Naive thymus-derived CD4-positive, alpha-beta T cell (primary cell): ENCODE measurements at regions not wholly inside any gene's neighbourhood (a gene's known extent, or its start where the extent isn't known, plus 50 kb on each side); places are given as distances from the start of the nearest gene placed in this dataset.

Experiments
- ATAC-seq: fragments of 150-1000 bp; cut with Tn5 transposase; 2 replicates; pipeline ENCODE4 v1.10.0; 2021; ENCODE audit warnings: mild to moderate bottlenecking, moderate library complexity
- CTCF ChIA-PET: fragments of 350-600 bp; sonication (Branson Sonifier 250); formaldehyde crosslinking; loops from one replicate; lab custom pipeline; 2021; ENCODE audit warnings: antibody characterized with exemption; lab: Charles Lee
- POLR2A ChIA-PET: fragments of 350-600 bp; sonication (Branson Sonifier 250); formaldehyde crosslinking; loops from one replicate; lab custom pipeline; 2021; ENCODE audit warnings: antibody characterized with exemption, inconsistent platforms; lab: Charles Lee
- DNase-seq, 9 donors: peaks; one replicate each; pipeline versions ENCODE4 v3.0.0 to v3.0.0-alpha.2; 2020 to 2022; ENCODE audit warnings: mixed read lengths in 1 of 9
- H3K27ac ChIP-seq: one replicate; pipeline ENCODE4 v1.7.0; 2013; ENCODE audit warnings: mild to moderate bottlenecking, low read depth, low read length, moderate library complexity
- H3K27me3 ChIP-seq, 2 donors: one replicate each; pipeline ENCODE4 v1.7.0; 2013; ENCODE audit warnings: low read length in 2 of 2, mild to moderate bottlenecking in 2 of 2, moderate library complexity in 2 of 2; ENCODE audit not compliant: control insufficient read depth in 2 of 2, insufficient read depth in 2 of 2
- H3K36me3 ChIP-seq, 3 experiments: 1 replicate in 2 of 3; 2 replicates in 1 of 3; pipeline ENCODE4 v1.7.0; 2013; ENCODE audit warnings: low read length in 3 of 3, mild to moderate bottlenecking in 3 of 3, moderate library complexity in 1 of 3; ENCODE audit not compliant: insufficient read depth in 3 of 3, control insufficient read depth in 2 of 3
- H3K4me1 ChIP-seq, 2 donors: one replicate each; pipeline ENCODE4 v1.7.0; 2013; ENCODE audit warnings: low read length in 2 of 2, mild to moderate bottlenecking in 2 of 2, moderate library complexity in 1 of 2; ENCODE audit not compliant: control insufficient read depth in 2 of 2, insufficient read depth in 2 of 2
- H3K4me3 ChIP-seq: 2 replicates; pipeline ENCODE4 v1.7.0; 2013; ENCODE audit warnings: mild to moderate bottlenecking, low read length
- H3K9me3 ChIP-seq, 3 experiments: 1 replicate in 2 of 3; 2 replicates in 1 of 3; pipeline ENCODE4 v1.7.0; 2013; ENCODE audit warnings: low read length in 3 of 3; ENCODE audit not compliant: control insufficient read depth in 2 of 3
- H3K27ac Mint-ChIP-seq, 9 donors: one replicate each; pipeline ENCODE4 v1.8.0; 2020 to 2022; ENCODE audit warnings: mixed read lengths in 9 of 9, mild to moderate bottlenecking in 8 of 9, moderate library complexity in 5 of 9, inconsistent platforms in 2 of 9
- H3K27me3 Mint-ChIP-seq, 5 donors: one replicate each; pipeline ENCODE4 v1.8.0; 2021 to 2022; ENCODE audit warnings: mixed read lengths in 5 of 5, mild to moderate bottlenecking in 1 of 5
- H3K36me3 Mint-ChIP-seq, 5 donors: one replicate each; pipeline ENCODE4 v1.8.0; 2020 to 2022; ENCODE audit warnings: mixed read lengths in 5 of 5, mild to moderate bottlenecking in 3 of 5, inconsistent platforms in 1 of 5
- H3K4me1 Mint-ChIP-seq, 7 donors: one replicate each; pipeline ENCODE4 v1.8.0; 2020 to 2022; ENCODE audit warnings: mixed read lengths in 7 of 7, mild to moderate bottlenecking in 3 of 7, inconsistent platforms in 1 of 7
- H3K4me3 Mint-ChIP-seq, 10 donors: one replicate each; pipeline ENCODE4 v1.8.0; 2020 to 2022; ENCODE audit warnings: mild to moderate bottlenecking in 10 of 10, mixed read lengths in 10 of 10, moderate library complexity in 6 of 10, inconsistent platforms in 2 of 10
- H3K9me3 Mint-ChIP-seq, 11 donors: one replicate each; pipeline ENCODE4 v1.8.0; 2020 to 2022; ENCODE audit warnings: mixed read lengths in 11 of 11, mild to moderate bottlenecking in 4 of 11, inconsistent platforms in 1 of 11, moderate library complexity in 1 of 11
- intact Hi-C, 2 donors: fragments of 100-400 bp; cut with micrococcal nuclease; formaldehyde crosslinking; loops; one replicate each; pipeline ENCODE4 v1.15.1; 2023

DNA sequence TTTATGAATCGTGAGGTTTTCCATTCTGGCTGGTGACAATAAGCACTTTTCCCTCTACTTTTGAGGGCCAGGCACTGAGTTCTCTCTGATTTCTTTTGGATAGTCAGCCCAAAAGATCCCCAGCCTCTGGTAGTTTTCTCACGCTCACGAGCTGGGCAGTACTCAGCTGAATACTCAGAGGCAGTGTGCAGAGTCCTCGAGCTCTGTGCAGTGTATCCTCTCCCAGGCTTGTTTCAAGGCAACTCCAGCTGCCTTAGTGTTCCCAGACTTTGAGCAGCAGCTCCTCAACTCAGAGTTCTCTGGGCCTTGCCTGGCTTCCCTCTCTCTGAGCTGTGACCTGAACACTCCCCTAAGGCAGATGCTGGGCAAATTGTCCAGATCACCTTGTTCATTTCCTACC, 59.1 kb upstream of the IQSEC1 start:
- DNase-seq: no peak
- H3K36me3 Mint-ChIP-seq: no peaks in the 10 kb centered on the region
- ChIA-PET CTCF (no interaction called here), POLR2A (interaction anchor here (0.6 kb wide), 1 partner anchor 479 kb away, joined by 3 read pairs; no protein-coding TSS in a partner anchor)
- Histone ChIP-seq H3K4me1 (no peaks in the 10 kb centered on the region), H3K27ac (no peak overlapping the region), H3K9me3 (no peaks in the 10 kb centered on the region), H3K27me3 (peaks cover 0 to 2% of the 10 kb centered on the region in 2 donors), H3K4me3 (no peak overlapping the region), H3K36me3 (no peaks in the 10 kb centered on the region)
- H3K4me3 Mint-ChIP-seq: no peak overlapping the region
- H3K27me3 Mint-ChIP-seq: peaks cover 0 to 36% (median 4%) of the 10 kb centered on the region in 5 donors
- H3K27ac Mint-ChIP-seq: no peak overlapping the region
- intact Hi-C loops: no loop called here
- H3K9me3 Mint-ChIP-seq: no peaks in the 10 kb centered on the region
- peaks cover 0 to 7% (median 6%) of the 10 kb centered on the region in 7 donors for H3K4me1 Mint-ChIP-seq
- ATAC-seq: no peak

- Histone ChIP-seq H3K4me1 (no peaks in the 10 kb centered on the region), H3K9me3 (no peaks in the 10 kb centered on the region), H3K27me3 (peaks cover 0 to 2% of the 10 kb centered on the region in 2 donors), H3K36me3 (no peaks in the 10 kb centered on the region), H3K4me3 (no peak overlapping the region), H3K27ac (no peak overlapping the region)
- CTCF ChIA-PET: no interaction called here
- H3K9me3 Mint-ChIP-seq: no peaks in the 10 kb centered on the region
- no peaks in the 10 kb centered on the region for H3K36me3 Mint-ChIP-seq
- no peak overlapping the region for H3K4me3 Mint-ChIP-seq
- no peak for DNase-seq
- no peak overlapping the region for H3K27ac Mint-ChIP-seq
- H3K4me1 Mint-ChIP-seq: peaks cover 0 to 7% (median 6%) of the 10 kb centered on the region in 7 donors
- POLR2A ChIA-PET: no interaction called here
- ATAC-seq: no peak
- H3K27me3 Mint-ChIP-seq: peaks cover 0 to 35% (median 0%) of the 10 kb centered on the region in 5 donors
- intact Hi-C loops: no loop called here
Observed at GRCh38 chr3:13130464-13131193, 57.4 kb upstream of the IQSEC1 start.

DNA sequence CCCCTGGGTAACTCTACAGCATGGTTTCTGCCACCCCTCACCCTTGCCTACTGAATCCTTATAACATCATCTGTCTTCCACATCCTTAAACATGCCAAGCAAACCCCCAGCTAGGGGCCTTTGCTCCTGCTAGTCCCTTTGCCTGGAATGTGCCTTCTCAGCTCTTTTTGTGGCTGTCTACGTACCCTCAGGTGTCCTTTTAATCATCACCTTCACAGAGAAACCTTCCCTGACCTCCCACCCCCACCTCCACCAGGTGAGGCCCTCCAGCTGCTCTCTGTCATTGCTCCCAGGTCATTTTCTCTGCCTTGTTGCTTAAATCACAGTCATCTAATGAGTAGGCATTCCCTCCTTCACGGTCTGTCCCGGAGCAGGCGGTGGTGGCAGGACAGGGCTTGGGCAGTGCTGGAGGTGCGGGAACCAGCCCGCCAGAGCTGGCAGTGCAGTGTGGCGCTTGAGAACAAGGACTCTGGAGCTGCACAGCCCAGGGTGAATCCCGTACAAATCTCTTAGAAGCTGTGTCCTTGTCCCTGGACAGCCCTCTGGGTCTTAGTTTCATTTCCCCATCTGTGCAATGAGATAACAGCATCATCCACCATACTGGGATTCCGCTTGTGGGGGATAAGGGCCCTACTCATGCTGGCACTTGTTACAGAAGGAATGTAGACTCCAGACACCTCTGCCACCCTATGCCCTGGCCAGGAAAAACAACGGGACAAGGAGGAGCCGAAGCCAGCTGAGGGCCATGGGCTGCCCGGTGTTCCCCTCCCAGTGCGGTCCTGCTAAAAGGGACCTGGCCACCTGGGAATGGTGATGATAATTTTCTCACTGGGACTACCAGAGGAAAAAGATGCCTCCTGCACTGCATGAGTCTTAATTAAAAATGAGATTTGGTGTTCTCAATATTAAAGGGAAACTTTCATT, 52.1 kb upstream of the IQSEC1 start:
- intact Hi-C loops: no loop called here
- H3K27me3 Mint-ChIP-seq: peaks cover 0 to 16% (median 0%) of the 10 kb centered on the region in 5 donors
- Histone ChIP-seq H3K36me3 (no peaks in the 10 kb centered on the region), H3K4me1 (no peaks in the 10 kb centered on the region), H3K27ac (no peak overlapping the region), H3K9me3 (no peaks in the 10 kb centered on the region), H3K27me3 (no peaks in the 10 kb centered on the region), H3K4me3 (no peak overlapping the region)
- no peak overlapping the region for H3K4me3 Mint-ChIP-seq
- no peaks in the 10 kb centered on the region for H3K9me3 Mint-ChIP-seq
- no peak for ATAC-seq
- ChIA-PET POLR2A (no interaction called here), CTCF (interaction anchor here (0.6 kb wide), 1 partner anchor 329 kb away, joined by 3 read pairs; no protein-coding TSS in a partner anchor)
- no peaks in the 10 kb centered on the region for H3K4me1 Mint-ChIP-seq
- DNase-seq: no peak
- H3K27ac Mint-ChIP-seq: no peak overlapping the region
- H3K36me3 Mint-ChIP-seq: no peaks in the 10 kb centered on the region

DNA sequence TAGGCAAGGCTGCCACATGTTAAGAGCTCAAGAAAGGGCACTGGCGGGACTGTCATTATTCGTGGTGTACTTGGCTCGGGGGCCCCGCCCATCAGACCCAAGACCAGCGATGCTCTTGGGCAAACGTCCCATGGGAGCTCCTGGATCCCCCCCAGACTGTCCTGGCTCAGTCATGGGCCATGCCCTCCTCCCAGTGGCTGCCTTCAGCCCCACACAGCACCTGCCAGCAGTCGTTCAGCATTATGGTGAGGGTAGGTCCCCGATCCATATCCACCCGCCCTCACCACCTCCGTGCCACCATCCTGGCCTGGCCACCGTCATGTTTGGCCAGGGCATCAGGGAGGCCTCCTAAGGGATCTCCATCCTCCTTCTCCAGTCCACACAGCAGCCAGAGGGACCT, 51.4 kb upstream of the IQSEC1 start:
- no peak for ATAC-seq
- Histone ChIP-seq H3K27ac (no peak overlapping the region), H3K9me3 (no peaks in the 10 kb centered on the region), H3K4me3 (no peak overlapping the region), H3K36me3 (no peaks in the 10 kb centered on the region), H3K27me3 (no peaks in the 10 kb centered on the region), H3K4me1 (no peaks in the 10 kb centered on the region)
- peaks cover 0 to 16% (median 0%) of the 10 kb centered on the region in 5 donors for H3K27me3 Mint-ChIP-seq
- intact Hi-C loops: no loop called here
- H3K4me1 Mint-ChIP-seq: no peaks in the 10 kb centered on the region
- no peak overlapping the region for H3K4me3 Mint-ChIP-seq
- POLR2A ChIA-PET: no interaction called here
- CTCF ChIA-PET: interaction anchor here (0.6 kb wide), 1 partner anchor 329 kb away, joined by 3 read pairs; no protein-coding TSS in a partner anchor
- no peak for DNase-seq
- H3K36me3 Mint-ChIP-seq: no peaks in the 10 kb centered on the region
- no peaks in the 10 kb centered on the region for H3K9me3 Mint-ChIP-seq
- no peak overlapping the region for H3K27ac Mint-ChIP-seq

DNA sequence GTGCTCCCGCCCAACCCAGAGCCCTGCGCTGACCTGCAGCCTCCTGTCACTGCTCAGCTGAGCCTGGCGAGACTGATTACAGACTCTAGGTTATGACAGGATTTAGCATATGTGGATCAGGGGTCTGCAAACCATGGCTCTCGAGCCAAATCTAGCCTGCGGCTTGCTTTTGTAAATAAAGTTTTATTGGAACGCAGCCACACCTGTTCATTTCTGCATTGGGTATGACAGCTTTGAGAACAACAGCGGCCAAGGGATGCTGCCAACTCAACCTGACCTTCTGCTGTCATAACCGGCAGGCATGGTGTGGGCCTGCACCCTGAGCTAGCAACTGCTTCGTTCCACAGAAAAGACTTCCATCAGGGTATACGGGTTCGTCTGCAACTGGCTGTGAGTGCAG, 50.5 kb upstream of the IQSEC1 start:
- intact Hi-C loops: no loop called here
- Histone ChIP-seq H3K27me3 (no peaks in the 10 kb centered on the region), H3K36me3 (no peaks in the 10 kb centered on the region), H3K9me3 (no peaks in the 10 kb centered on the region), H3K27ac (no peak overlapping the region), H3K4me1 (no peaks in the 10 kb centered on the region), H3K4me3 (no peak overlapping the region)
- Mint-ChIP-seq H3K4me1 (no peaks in the 10 kb centered on the region), H3K9me3 (no peaks in the 10 kb centered on the region), H3K27me3 (peaks cover 0 to 12% (median 0%) of the 10 kb centered on the region in 5 donors), H3K36me3 (no peaks in the 10 kb centered on the region), H3K27ac (no peak overlapping the region), H3K4me3 (no peak overlapping the region)
- ATAC-seq (no peak), DNase-seq (no peak)
- ChIA-PET POLR2A (no interaction called here), CTCF (no interaction called here)

DNA sequence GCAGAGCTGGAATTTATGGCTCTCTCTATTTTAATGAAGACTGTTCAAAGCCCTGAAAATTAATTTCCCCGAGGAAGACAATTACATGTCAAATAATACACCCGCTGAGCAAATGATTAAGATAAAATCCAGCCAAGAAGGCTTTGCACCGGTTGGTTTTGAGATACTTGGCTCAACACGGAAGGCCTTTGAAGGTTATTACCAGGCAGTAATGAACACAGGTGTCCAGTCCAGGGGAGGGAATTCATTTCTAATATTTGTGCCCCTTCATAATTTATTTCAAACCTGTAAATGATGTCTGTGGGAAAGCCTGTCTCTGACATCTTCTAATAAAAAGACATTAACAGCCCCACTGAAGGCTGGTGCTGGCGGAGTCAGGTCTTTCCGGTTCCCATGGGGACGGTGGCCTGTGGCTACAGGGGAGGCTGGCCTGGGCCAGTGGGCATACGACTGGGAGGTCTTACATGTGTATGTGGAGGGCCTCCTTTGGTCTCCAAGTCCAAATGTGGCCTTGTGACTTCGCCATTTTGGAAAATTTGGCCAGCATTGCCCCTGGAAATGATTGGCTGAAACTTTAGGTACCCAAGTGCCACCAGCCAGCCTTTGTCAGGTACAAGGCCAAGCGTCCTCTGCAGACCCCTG, 49.9 kb upstream of the IQSEC1 start:
- no peak for ATAC-seq
- intact Hi-C loops: no loop called here
- POLR2A ChIA-PET: no interaction called here
- DNase-seq: no peak
- no peaks in the 10 kb centered on the region for H3K9me3 ChIP-seq
- H3K27ac Mint-ChIP-seq: no peak overlapping the region
- CTCF ChIA-PET: no interaction called here
- H3K4me3 Mint-ChIP-seq: no peak overlapping the region
- H3K36me3 Mint-ChIP-seq: no peaks in the 10 kb centered on the region
- H3K27ac ChIP-seq: no peak overlapping the region
- no peaks in the 10 kb centered on the region for H3K4me1 ChIP-seq
- no peaks in the 10 kb centered on the region for H3K9me3 Mint-ChIP-seq
- no peaks in the 10 kb centered on the region for H3K27me3 ChIP-seq
- no peaks in the 10 kb centered on the region for H3K4me1 Mint-ChIP-seq
- no peak overlapping the region for H3K4me3 ChIP-seq
- H3K36me3 ChIP-seq: no peaks in the 10 kb centered on the region
- peaks cover 0 to 13% (median 0%) of the 10 kb centered on the region in 5 donors for H3K27me3 Mint-ChIP-seq
